ENCODE measurements at regions not wholly inside any gene's neighbourhood (a gene's known extent, or its start where the extent isn't known, plus 50 kb on each side); places are given as distances from the start of the nearest gene placed in this dataset.

DNA sequence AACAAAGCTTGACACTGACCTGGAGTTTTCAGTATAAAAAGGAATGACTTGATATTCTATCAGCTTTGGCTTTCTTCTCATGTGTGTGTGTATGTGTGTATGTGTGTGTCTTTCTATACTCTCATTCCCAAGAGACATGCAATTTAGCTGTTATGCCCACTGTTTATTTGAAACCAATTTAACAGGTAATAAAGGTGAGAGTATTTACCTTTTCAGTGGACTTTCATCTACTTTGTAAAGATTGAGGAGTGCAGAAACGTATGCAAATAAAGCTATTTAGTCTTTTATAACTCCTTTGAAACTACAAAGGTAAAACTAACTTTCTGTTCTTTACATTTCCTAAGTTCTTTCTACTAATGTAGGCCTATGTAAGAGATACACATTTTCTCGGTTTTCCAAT is 103.5 kb upstream of the HS3ST5 start:
- TF ChIP-seq, protein P1, sequence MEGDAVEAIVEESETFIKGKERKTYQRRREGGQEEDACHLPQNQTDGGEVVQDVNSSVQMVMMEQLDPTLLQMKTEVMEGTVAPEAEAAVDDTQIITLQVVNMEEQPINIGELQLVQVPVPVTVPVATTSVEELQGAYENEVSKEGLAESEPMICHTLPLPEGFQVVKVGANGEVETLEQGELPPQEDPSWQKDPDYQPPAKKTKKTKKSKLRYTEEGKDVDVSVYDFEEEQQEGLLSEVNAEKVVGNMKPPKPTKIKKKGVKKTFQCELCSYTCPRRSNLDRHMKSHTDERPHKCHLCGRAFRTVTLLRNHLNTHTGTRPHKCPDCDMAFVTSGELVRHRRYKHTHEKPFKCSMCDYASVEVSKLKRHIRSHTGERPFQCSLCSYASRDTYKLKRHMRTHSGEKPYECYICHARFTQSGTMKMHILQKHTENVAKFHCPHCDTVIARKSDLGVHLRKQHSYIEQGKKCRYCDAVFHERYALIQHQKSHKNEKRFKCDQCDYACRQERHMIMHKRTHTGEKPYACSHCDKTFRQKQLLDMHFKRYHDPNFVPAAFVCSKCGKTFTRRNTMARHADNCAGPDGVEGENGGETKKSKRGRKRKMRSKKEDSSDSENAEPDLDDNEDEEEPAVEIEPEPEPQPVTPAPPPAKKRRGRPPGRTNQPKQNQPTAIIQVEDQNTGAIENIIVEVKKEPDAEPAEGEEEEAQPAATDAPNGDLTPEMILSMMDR (IDR thresholded peaks at IDR 0.05 in 2 of 3, conservative IDR thresholded peaks at IDR 0.05 in 1 of 3; ENCODE audit: control insufficient read depth in 2 of 3, extremely low read depth in 1 of 3, insufficient read depth in 1 of 3, low read depth in 3 of 3, low read length in 3 of 3): no peak
- TF ChIP-seq STAT3 (IDR thresholded peaks at IDR 0.05; ENCODE audit: low read depth, low read length): no peak
- TF ChIP-seq EGR1 (IDR thresholded peaks at IDR 0.05; ENCODE audit: borderline replicate concordance in 1 of 2, low read depth in 2 of 2, low read length in 2 of 2): no peak
- no peak for TF ChIP-seq POLR2AphosphoS2 (IDR thresholded peaks at IDR 0.05; ENCODE audit: low read depth, low read length)
- no peak for TF ChIP-seq MEF2A (IDR thresholded peaks at IDR 0.05; ENCODE audit: insufficient read depth, low read depth, low read length)
- no peak for TF ChIP-seq MXI1 (IDR thresholded peaks at IDR 0.05; ENCODE audit: low read depth, low read length)
- TF ChIP-seq POLR2A (IDR thresholded peaks at IDR 0.05; ENCODE audit: low read depth, low read length): no peak
